ENCODE measurements at regions not wholly inside any gene's neighbourhood (a gene's known extent, or its start where the extent isn't known, plus 50 kb on each side); places are given as distances from the start of the nearest gene placed in this dataset.
"Not testable (repeated sequence)": the region's sequence is repeated elsewhere in the genome, so short reads cannot be mapped to it uniquely, and the experiment has no call there.

- Histone ChIP-seq H3K4me3 (no peak overlapping the region), H3K36me3 (no peaks in the 10 kb centered on the region), H3K4me1 (peaks cover 39 to 56% (median 45%) of the 10 kb centered on the region in 10 experiments), H3K4me2 (peak overlapping the region in 10 of 11 experiments; percentile 3 to 91 (median 76); a peak in 13 of 22 replicates), H4K20me1 (no peaks in the 10 kb centered on the region), H3K27ac (peak overlapping the region; percentile 32 to 89 (median 79); a peak in 17 of 22 replicates), H3K27me3 (no peaks in the 10 kb centered on the region), H3K9me3 (replicated peaks in 1 of 11) (peaks cover 6 to 26% (median 15%) of the 10 kb centered on the region in 11 experiments; a peak in 19 of 22 replicates), H3K9ac (peak overlapping the region in 1 of 11 experiments; percentile 39; a peak in 2 of 22 replicates)
- no peak for TF ChIP-seq Cebpa-rat (IDR thresholded peaks at IDR 0.05)
Observed at GRCh38 chr12:68483592-68484383, 126.9 kb upstream of the RAP1B start.

- H3K27me3 ChIP-seq, H3K4me3 ChIP-seq, H3K36me3 ChIP-seq, H3K4me2 ChIP-seq, H3K9ac ChIP-seq, H3K27ac ChIP-seq, H4K20me1 ChIP-seq: not testable (repeated sequence)
- peaks cover 39 to 48% (median 42%) of the 10 kb centered on the region in 10 experiments for H3K4me1 ChIP-seq
- peaks cover 6 to 26% (median 15%) of the 10 kb centered on the region in 11 experiments; a peak in 19 of 22 replicates for H3K9me3 ChIP-seq (replicated peaks in 1 of 11)
Observed at GRCh38 chr12:68484578-68484977, 126.1 kb upstream of the RAP1B start.

- H3K4me2 ChIP-seq, H3K27me3 ChIP-seq, H4K20me1 ChIP-seq, H3K36me3 ChIP-seq, H3K4me3 ChIP-seq, H3K9ac ChIP-seq, H3K27ac ChIP-seq: not testable (repeated sequence)
- Histone ChIP-seq H3K9me3 (replicated peaks in 1 of 11) (peaks cover 0 to 21% (median 8%) of the 10 kb centered on the region in 11 experiments; a peak in 11 of 22 replicates), H3K4me1 (peaks cover 22 to 39% (median 27%) of the 10 kb centered on the region in 10 experiments)
Observed at GRCh38 chr12:68486449-68486848, 124.2 kb upstream of the RAP1B start.

- no peaks in the 10 kb centered on the region for H3K36me3 ChIP-seq
- H3K4me2 ChIP-seq, result no peak overlapping the region
- H4K20me1 ChIP-seq, result no peaks in the 10 kb centered on the region
- no peak overlapping the region for H3K4me3 ChIP-seq
- H3K9ac ChIP-seq, result no peak overlapping the region
- no peak overlapping the region for H3K27ac ChIP-seq
- peaks cover 8 to 28% (median 14%) of the 10 kb centered on the region in 10 experiments for H3K4me1 ChIP-seq
- no peak for TF ChIP-seq Cebpa-rat (IDR thresholded peaks at IDR 0.05)
- H3K9me3 ChIP-seq (replicated peaks in 1 of 11), result peaks cover 0 to 24% (median 8%) of the 10 kb centered on the region in 11 experiments; a peak in 11 of 22 replicates
- no peaks in the 10 kb centered on the region for H3K27me3 ChIP-seq
Observed at GRCh38 chr12:68487721-68488309, 122.9 kb upstream of the RAP1B start.

GRCh38 chr12:68489273-68489672, 121.4 kb upstream of the RAP1B start:
- no peaks in the 10 kb centered on the region for H4K20me1 ChIP-seq
- H3K27ac ChIP-seq, result no peak overlapping the region
- H3K4me2 ChIP-seq, result no peak overlapping the region
- H3K27me3 ChIP-seq, result no peaks in the 10 kb centered on the region
- H3K36me3 ChIP-seq, result no peaks in the 10 kb centered on the region
- H3K4me3 ChIP-seq, result no peak overlapping the region
- H3K4me1 ChIP-seq, result peaks cover 0 to 14% (median 2%) of the 10 kb centered on the region in 10 experiments; a peak in 7 of 20 replicates
- no peak for TF ChIP-seq Cebpa-rat (IDR thresholded peaks at IDR 0.05)
- peaks cover 0 to 24% (median 8%) of the 10 kb centered on the region in 11 experiments; a peak in 11 of 22 replicates for H3K9me3 ChIP-seq (replicated peaks in 1 of 11)
- no peak overlapping the region for H3K9ac ChIP-seq

GRCh38 chr12:68490476-68490875, 120.2 kb upstream of the RAP1B start:
- Histone ChIP-seq H3K4me1 (peaks cover 0 to 13% (median 2%) of the 10 kb centered on the region in 10 experiments; a peak in 6 of 20 replicates), H3K4me2 (peak overlapping the region in 2 of 11 experiments; percentile 20 to 28; a peak in 1 of 22 replicates), H3K27ac (no peak overlapping the region), H3K9me3 (replicated peaks in 1 of 11) (peaks cover 0 to 24% (median 8%) of the 10 kb centered on the region in 11 experiments; a peak in 10 of 22 replicates), H3K27me3 (no peaks in the 10 kb centered on the region), H4K20me1 (no peaks in the 10 kb centered on the region), H3K4me3 (no peak overlapping the region), H3K36me3 (no peaks in the 10 kb centered on the region), H3K9ac (no peak overlapping the region)
- no peak for TF ChIP-seq Cebpa-rat (IDR thresholded peaks at IDR 0.05)

GRCh38 chr12:68491204-68491960, 119.3 kb upstream of the RAP1B start:
- Histone ChIP-seq H3K4me3 (no peak overlapping the region), H3K9ac (no peak overlapping the region), H3K27me3 (no peaks in the 10 kb centered on the region), H3K4me2 (peak overlapping the region in 5 of 11 experiments; percentile 1 to 28 (median 20); a peak in 5 of 22 replicates), H4K20me1 (no peaks in the 10 kb centered on the region), H3K27ac (no peak overlapping the region), H3K9me3 (replicated peaks in 1 of 11) (peaks cover 0 to 22% (median 8%) of the 10 kb centered on the region in 11 experiments; a peak in 10 of 22 replicates), H3K4me1 (peaks cover 0 to 17% (median 2%) of the 10 kb centered on the region in 10 experiments; a peak in 6 of 20 replicates), H3K36me3 (no peaks in the 10 kb centered on the region)
- no peak for TF ChIP-seq Cebpa-rat (IDR thresholded peaks at IDR 0.05)

GRCh38 chr12:68495336-68496070, 115.2 kb upstream of the RAP1B start:
- no peak overlapping the region for H3K9ac ChIP-seq
- no peak for TF ChIP-seq Cebpa-rat (IDR thresholded peaks at IDR 0.05)
- no peaks in the 10 kb centered on the region for H3K27me3 ChIP-seq
- H3K36me3 ChIP-seq, result no peaks in the 10 kb centered on the region
- H3K27ac ChIP-seq, result no peak overlapping the region
- no peaks in the 10 kb centered on the region for H4K20me1 ChIP-seq
- peaks cover 0 to 10% (median 0%) of the 10 kb centered on the region in 11 experiments; a peak in 2 of 22 replicates for H3K9me3 ChIP-seq (replicated peaks in 1 of 11)
- no peak overlapping the region for H3K4me3 ChIP-seq
- no peak overlapping the region; a peak in 1 of 22 replicates for H3K4me2 ChIP-seq
- peaks cover 0 to 16% (median 2%) of the 10 kb centered on the region in 10 experiments; a peak in 6 of 20 replicates for H3K4me1 ChIP-seq
